ENCODE measurements at regions not wholly inside any gene's neighbourhood (a gene's known extent, or its start where the extent isn't known, plus 50 kb on each side); places are given as distances from the start of the nearest gene placed in this dataset.
A peak's percentile ranks its signal among the peaks of the same experiment; 100 is the strongest.

DNA sequence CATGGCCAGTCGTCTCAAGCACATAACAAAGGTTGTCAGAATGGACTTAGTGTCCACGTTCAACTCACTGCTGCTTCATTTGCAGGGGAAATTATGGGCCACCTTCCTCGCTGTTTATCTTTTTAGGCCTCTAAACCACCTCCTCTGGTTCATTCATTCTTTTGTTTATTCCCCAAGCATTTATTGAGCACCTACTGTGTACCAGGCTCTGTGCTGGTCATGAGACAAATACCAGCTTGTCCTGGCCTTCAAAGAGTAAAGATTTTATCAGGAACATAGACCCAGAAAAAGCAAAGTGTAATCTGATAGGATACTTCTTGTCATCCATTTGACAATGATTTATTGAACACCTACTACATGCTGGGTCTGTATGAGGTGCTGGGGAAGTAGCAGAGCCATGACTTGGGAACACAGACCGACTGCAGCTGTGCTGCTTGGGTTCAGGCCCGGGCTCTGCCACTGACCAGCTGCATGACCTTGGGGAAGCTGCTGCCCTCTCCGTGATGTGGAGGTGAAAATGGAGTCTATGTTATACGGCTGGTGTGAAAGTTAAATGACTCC lies 63.4 kb upstream of the SLC6A6 start:
- 87% methylated on average over 7 of the region's 7 CpGs; no CpG with 5 or more reads in 1 of the 2 experiments for WGBS, 2 experiments (ENCODE audit: extremely low coverage in 1 of 2, insufficient coverage in 1 of 2, insufficient read length in 1 of 2, insufficient replicate concordance in 2 of 2, low coverage in 1 of 2, low lambda C conversion rate in 2 of 2, missing lambda C conversion rate in 1 of 2)
- DNase-seq (ENCODE audit: low read depth in 1 of 2, low spot score in 2 of 2) (no peak), FAIRE-seq (no peak)
- Histone ChIP-seq H2BK120ac (replicated peaks; ENCODE audit: low read depth, low read length) (no peak overlapping the region), H3K23ac (ENCODE audit: insufficient read length) (no peak overlapping the region), H4K5ac (ENCODE audit: insufficient read length, low read depth, low read length) (no peak overlapping the region), H4K20me1 (replicated peaks in 1 of 2; ENCODE audit: control insufficient read depth in 1 of 2, insufficient read depth in 2 of 2, low read length in 2 of 2) (no peaks in the 10 kb centered on the region), H4K8ac (ENCODE audit: extremely low read depth, insufficient read depth, low read length) (no peak overlapping the region), H2BK5ac (ENCODE audit: low read depth, low read length) (no peak overlapping the region), H3K79me1 (ENCODE audit: low read depth, low read length) (no peaks in the 10 kb centered on the region), H3K79me2 (ENCODE audit: control insufficient read depth in 1 of 2, insufficient read depth in 2 of 2, low read length in 2 of 2) (no peaks in the 10 kb centered on the region), H3K4ac (replicated peaks; ENCODE audit: insufficient read length, low read depth, low read length) (no peak overlapping the region), H3K9ac (replicated peaks in 1 of 4; ENCODE audit: extremely low read depth in 1 of 4, low read depth in 3 of 4, low read length in 3 of 4) (no peak overlapping the region), H2BK12ac (ENCODE audit: low read depth, low read length) (no peak overlapping the region), H3K27me3 (replicated peaks in 1 of 4; ENCODE audit: control insufficient read depth in 3 of 4, extremely low read depth in 1 of 4, insufficient read depth in 3 of 4, low read length in 3 of 4) (peaks cover 0 to 10% (median 4%) of the 10 kb centered on the region in 4 experiments; a peak in 4 of 7 replicates), H3K4me1 (replicated peaks in 1 of 4; ENCODE audit: control insufficient read depth in 3 of 4, insufficient read depth in 4 of 4, low read length in 3 of 4) (peaks cover 1 to 9% (median 3%) of the 10 kb centered on the region in 4 experiments; a peak in 6 of 7 replicates), H3K56ac (replicated peaks; ENCODE audit: insufficient read length, low read depth, low read length) (no peak overlapping the region), H3K14ac (ENCODE audit: insufficient read length) (no peak overlapping the region), H3K9me3 (ENCODE audit: insufficient read depth in 2 of 2, low read depth in 1 of 2, low read length in 1 of 2) (no peaks in the 10 kb centered on the region), H2BK15ac (ENCODE audit: low read length) (no peak overlapping the region), H3K27ac (ENCODE audit: low read depth, low read length) (no peak overlapping the region), H2BK20ac (ENCODE audit: low read length) (0 out of 2 replicates have a peak overlapping the region, but pooled peaks have one; percentile 77), H3K23me2 (ENCODE audit: low read depth, low read length) (no peaks in the 10 kb centered on the region), H3K4me3 (ENCODE audit: extremely low read depth in 1 of 4, insufficient read depth in 2 of 4, low read depth in 3 of 4, low read length in 4 of 4) (no peak overlapping the region), H3K4me2 (ENCODE audit: insufficient read depth in 1 of 2, low read depth in 2 of 2, low read length in 2 of 2) (no peak overlapping the region), H4K91ac (replicated peaks; ENCODE audit: insufficient read length, low read length) (no peak overlapping the region), H3K18ac (ENCODE audit: extremely low read depth, low read length) (no peak overlapping the region), H2AFZ (ENCODE audit: low read length) (no peak overlapping the region), H2AK5ac (ENCODE audit: low read depth, low read length) (no peak overlapping the region), H3K36me3 (ENCODE audit: control insufficient read depth in 2 of 4, insufficient read depth in 4 of 4, low read length in 3 of 4) (no peaks in the 10 kb centered on the region)
- CTCF ChIA-PET (ENCODE audit: partially characterized antibody): interaction anchor here (0.7 to 3.2 kb wide), 5 partner anchors 10 to 53 kb away, joined by 3 to 11 read pairs (median 4); no protein-coding TSS in a partner anchor
- POLR2A ChIA-PET (ENCODE audit: partially characterized antibody): interaction anchor here (1.3 kb wide), 1 partner anchor 32 kb away, joined by 3 read pairs; no protein-coding TSS in a partner anchor
- no peak for TF ChIP-seq SIX5 (IDR thresholded peaks at IDR 0.05; ENCODE audit: low read depth, low read length)
- TF ChIP-seq, protein P1, sequence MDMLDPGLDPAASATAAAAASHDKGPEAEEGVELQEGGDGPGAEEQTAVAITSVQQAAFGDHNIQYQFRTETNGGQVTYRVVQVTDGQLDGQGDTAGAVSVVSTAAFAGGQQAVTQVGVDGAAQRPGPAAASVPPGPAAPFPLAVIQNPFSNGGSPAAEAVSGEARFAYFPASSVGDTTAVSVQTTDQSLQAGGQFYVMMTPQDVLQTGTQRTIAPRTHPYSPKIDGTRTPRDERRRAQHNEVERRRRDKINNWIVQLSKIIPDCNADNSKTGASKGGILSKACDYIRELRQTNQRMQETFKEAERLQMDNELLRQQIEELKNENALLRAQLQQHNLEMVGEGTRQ (IDR thresholded peaks at IDR 0.05; ENCODE audit: low read length): no peak
- no peak for TF ChIP-seq ATF3 (IDR thresholded peaks at IDR 0.05; ENCODE audit: insufficient read depth, low read depth, low read length)
- TF ChIP-seq SP2 (IDR thresholded peaks at IDR 0.05; ENCODE audit: low read length): no peak
- TF ChIP-seq TAF1 (IDR thresholded peaks at IDR 0.05; ENCODE audit: low read depth, low read length): no peak

All from H1 (cell line).